HepG2 (cell line): ENCODE measurements at regions not wholly inside any gene's neighbourhood (a gene's known extent, or its start where the extent isn't known, plus 50 kb on each side); places are given as distances from the start of the nearest gene placed in this dataset.

ENCODE experiments used
- ATAC-seq: fragments of 200-7000 bp; cut with Tn5 transposase; 3 replicates; pipeline ENCODE4 v1.9.1; 2020; ENCODE audit warnings: mild to moderate bottlenecking, moderate library complexity
- BruUV-seq: library from RNA; stranded (reverse); fragments of 400-500 nt; replicated peaks from 2 replicates; lab custom pipeline; 2021; lab: Mats Ljungman, UMichigan
- CTCF ChIA-PET: fragments of 300-600 bp; formaldehyde crosslinking; extraction: SDS; loops from one replicate; lab custom pipeline; 2021; ENCODE audit warnings: low total read pairs, inconsistent platforms, low intra/inter-chr PET ratio; lab: Yijun Ruan, JAX
- POLR2A ChIA-PET: fragments of 350-600 bp; sonication (Branson Sonifier 250); formaldehyde crosslinking; loops from one replicate; lab custom pipeline; 2020; ENCODE audit warnings: antibody characterized with exemption, inconsistent platforms; lab: Yijun Ruan, JAX
- DNase-seq: peaks from one replicate; pipeline ENCODE4 v3.0.0-alpha.2; 2015; ENCODE audit warnings: low spot score
- FAIRE-seq: peaks from 3 replicates; lab custom pipeline; 2011; peaks lifted over from hg19 to GRCh38; lab: Jason Lieb, UNC
- H2AFZ ChIP-seq: one replicate; pipeline ENCODE4 v1.6.1; 2011; ENCODE audit warnings: low read length, inconsistent platforms
- H3K27ac ChIP-seq: fragments of 300-600 bp; 3 replicates; pipeline ENCODE4 v1.8.0; 2011; ENCODE audit warnings: mixed run types, mild to moderate bottlenecking, mixed read lengths, low read length, inconsistent platforms; ENCODE audit not compliant: insufficient read depth; ENCODE audit errors: extremely low read length
- H3K27me3 ChIP-seq, 2 experiments: fragments of 200-600 bp in 1 of 2; 2 replicates in 1 of 2; 3 replicates in 1 of 2; pipeline versions ENCODE4 v1.6.0 to v1.8.0; 2011; ENCODE audit warnings: low read length in 2 of 2, mild to moderate bottlenecking in 2 of 2, moderate library complexity in 2 of 2, inconsistent platforms in 1 of 2; ENCODE audit not compliant: insufficient read depth in 2 of 2, control insufficient read depth in 1 of 2
- H3K36me3 ChIP-seq, 2 experiments: fragments of 200-600 bp in 1 of 2; replicated peaks in 1 of 2; 2 replicates in 1 of 2; 3 replicates in 1 of 2; pipeline versions ENCODE4 v1.5.1 to v1.8.0; 2011; ENCODE audit warnings: low read length in 2 of 2, inconsistent platforms in 1 of 2; ENCODE audit not compliant: insufficient read depth in 2 of 2, control insufficient read depth in 1 of 2
- H3K4me1 ChIP-seq: 2 replicates; pipeline ENCODE4 v1.5.1; 2012; ENCODE audit warnings: low read length, inconsistent platforms; ENCODE audit not compliant: insufficient read depth
- H3K4me2 ChIP-seq: 2 replicates; pipeline ENCODE4 v1.6.0; 2011; ENCODE audit warnings: low read depth, low read length, inconsistent platforms
- H3K4me3 ChIP-seq, 3 experiments: fragments of 200-600 bp in 1 of 3; sonication (generic), shearing (Covaris generic) in 1 of 3; replicated peaks in 1 of 3; 2 replicates each; pipeline ENCODE4 v1.5.1; 2011 to 2016; ENCODE audit warnings: low read length in 3 of 3, inconsistent platforms in 2 of 3, low read depth in 2 of 3, mild to moderate bottlenecking in 2 of 3, control low read depth in 1 of 3, mixed read lengths in 1 of 3; ENCODE audit not compliant: insufficient read depth in 1 of 3
- H3K79me2 ChIP-seq: one replicate; pipeline ENCODE4 v1.6.1; 2011; ENCODE audit warnings: low read length, inconsistent platforms; ENCODE audit not compliant: insufficient read depth
- H3K9ac ChIP-seq: 2 replicates; pipeline ENCODE4 v1.6.0; 2011; ENCODE audit warnings: mild to moderate bottlenecking, low read depth, low read length, inconsistent platforms; ENCODE audit not compliant: insufficient read depth
- H3K9me3 ChIP-seq: 2 replicates; pipeline ENCODE4 v1.5.1; 2012; ENCODE audit warnings: mild to moderate bottlenecking, low read length
- H4K20me1 ChIP-seq: 2 replicates; pipeline ENCODE4 v1.6.0; 2011; ENCODE audit warnings: inconsistent platforms, mild to moderate bottlenecking, low read length, moderate library complexity; ENCODE audit not compliant: insufficient read depth
- AGO2 ChIP-seq: fragments of 200-400 bp; formaldehyde crosslinking; optimal IDR thresholded peaks from 2 replicates; pipeline ENCODE3; 2017; ENCODE audit warnings: mild to moderate bottlenecking, low read depth, low read length, moderate library complexity
- JUND ChIP-seq: sonication (generic); formaldehyde crosslinking; IDR thresholded peaks from 2 replicates; pipeline ENCODE4 v1.8.0; 2022; ENCODE audit warnings: mild to moderate bottlenecking, missing genetic modification reagents
- MAFF ChIP-seq: IDR thresholded peaks from 2 replicates; pipeline ENCODE4 v1.6.1; 2011; ENCODE audit warnings: low read depth, low read length, improper control_type of control experiment
- SCMH1 ChIP-seq: sonication (generic); formaldehyde crosslinking; IDR thresholded peaks from 2 replicates; pipeline ENCODE4 v1.9.0; 2021; ENCODE audit warnings: missing genetic modification reagents, mild to moderate bottlenecking, borderline replicate concordance
- SUZ12 ChIP-seq: fragments of 150-350 bp; IDR thresholded peaks from 2 replicates; pipeline ENCODE4 v1.6.1; 2014; ENCODE audit warnings: low read depth, low read length
- TCF7 ChIP-seq: sonication (generic); IDR thresholded peaks from 2 replicates; pipeline ENCODE4 v1.6.1; 2016; ENCODE audit warnings: antibody characterized with exemption, low read depth
- ZBTB39 ChIP-seq: sonication (generic); formaldehyde crosslinking; IDR thresholded peaks from 2 replicates; pipeline ENCODE4 v1.5.0; 2020; ENCODE audit warnings: missing genetic modification reagents
- ZC3H13 ChIP-seq: sonication (generic); formaldehyde crosslinking; IDR thresholded peaks from 2 replicates; pipeline ENCODE4 v1.8.1; 2023; ENCODE audit warnings: mild to moderate bottlenecking, missing genetic modification reagents, moderate library complexity
- ZNF317 ChIP-seq: sonication (generic); formaldehyde crosslinking; IDR thresholded peaks from 2 replicates; pipeline ENCODE4 v1.5.0; 2020; ENCODE audit warnings: mild to moderate bottlenecking, missing genetic modification reagents
- ZNF331 ChIP-seq: sonication (generic); formaldehyde crosslinking; IDR thresholded peaks from 2 replicates; pipeline ENCODE4 v1.4.0; 2020; ENCODE audit warnings: missing genetic modification reagents
- ZNF350 ChIP-seq: sonication (generic); formaldehyde crosslinking; IDR thresholded peaks from 2 replicates; pipeline ENCODE4 v1.4.0; 2020; ENCODE audit warnings: mild to moderate bottlenecking, low read depth, missing genetic modification reagents, borderline replicate concordance
- ZNF687 ChIP-seq: sonication (generic); formaldehyde crosslinking; IDR thresholded peaks from 2 replicates; pipeline ENCODE4 v1.5.1; 2020; ENCODE audit warnings: mild to moderate bottlenecking, missing genetic modification reagents, moderate library complexity
- ZNF800 ChIP-seq: sonication (generic); formaldehyde crosslinking; IDR thresholded peaks from 2 replicates; pipeline ENCODE4 v1.4.0; 2020; ENCODE audit warnings: missing genetic modification reagents
- ZNF83 ChIP-seq: sonication (generic); formaldehyde crosslinking; IDR thresholded peaks from 2 replicates; pipeline ENCODE4 v1.4.0; 2020; ENCODE audit warnings: missing genetic modification reagents, mild to moderate bottlenecking, borderline replicate concordance
- WGBS: methylation state at CpG from one replicate; pipeline ENCODE4 v1.1.6; 2017; ENCODE audit warnings: low lambda C conversion rate; 5-methylcytosine and 5-hydroxymethylcytosine counted together
- in situ Hi-C: cut with HindIII; loops from 2 replicates; pipeline ENCODE4 v1.10.0; 2017; ENCODE audit warnings: low pct_unique_long_range_greater_than_20kb; ENCODE audit not compliant: extremely low pct_ligation_motif_present
- intact Hi-C: fragments of 100-400 bp; cut with micrococcal nuclease; formaldehyde crosslinking; loops from one replicate; pipeline ENCODE4 v1.10.0; 2022; ENCODE audit not compliant: unreplicated experiment

GRCh38 chr9:26129217-26129616 is 451.0 kb upstream of the TUSC1 start:
- intact Hi-C loops (no loop called here), in situ Hi-C loops (no loop called here)
- peaks cover 15% of the 10 kb centered on the region; the same call in 1 of the 2 replicates for H3K9me3 ChIP-seq
- CTCF ChIA-PET, result no interaction called here
- DNase-seq (no peak), ATAC-seq (no peak), FAIRE-seq (no peak)
- POLR2A ChIA-PET, result no interaction called here
- no peaks in the 10 kb centered on the region for H3K36me3 ChIP-seq
- H3K4me3 ChIP-seq, result no peak overlapping the region
- no peak overlapping the region for H3K4me2 ChIP-seq
- H2AFZ ChIP-seq, result no peak overlapping the region
- BruUV-seq, result no TSS peak
- WGBS, result 0% methylated on average over 2 of the region's 2 CpGs
- no peaks in the 10 kb centered on the region; the same call in 1 of the 2 replicates for H3K4me1 ChIP-seq
- no peaks in the 10 kb centered on the region for H3K79me2 ChIP-seq
- TF ChIP-seq SCMH1 (CRISPR knock-in tag) (no peak), AGO2 (no peak), MAFF (no peak), ZNF317 (CRISPR knock-in tag) (no peak), ZNF350 (CRISPR knock-in tag) (no peak), ZNF331 (CRISPR knock-in tag) (no peak), ZC3H13 (CRISPR knock-in tag) (no peak), ZNF687 (CRISPR knock-in tag) (no peak), TCF7 (no peak), ZNF800 (no peak), JUND (no peak), ZNF83 (CRISPR knock-in tag) (no peak), ZBTB39 (CRISPR knock-in tag) (no peak), SUZ12 (no peak)
- TF ChIP-seq, all 625 proteins: peak for 0
- no peak overlapping the region for H3K27ac ChIP-seq
- H3K27me3 ChIP-seq, result no peaks in the 10 kb centered on the region
- H4K20me1 ChIP-seq, result no peaks in the 10 kb centered on the region
- H3K9ac ChIP-seq, result no peak overlapping the region
